Vagina (tissue), 2 donors: ENCODE measurements at regions not wholly inside any gene's neighbourhood (a gene's known extent, or its start where the extent isn't known, plus 50 kb on each side); places are given as distances from the start of the nearest gene placed in this dataset.

Experiments used
- DNase-seq, 2 donors: peaks; one replicate each; pipeline ENCODE4 v3.0.0-alpha.2; 2017; ENCODE audit errors: extremely low spot score in 2 of 2
- H3K27ac ChIP-seq: fragments of 200-600 bp; sonication (generic); one replicate; pipeline ENCODE4 v1.5.1; 2019
- H3K27me3 ChIP-seq: fragments of 200-600 bp; sonication (generic); one replicate; pipeline ENCODE4 v1.5.1; 2019
- H3K36me3 ChIP-seq, 2 donors: fragments of 200-600 bp; sonication (generic); one replicate each; pipeline ENCODE4 v1.5.1; 2017 to 2019
- H3K4me1 ChIP-seq: fragments of 200-600 bp; sonication (generic); one replicate; pipeline ENCODE4 v1.5.1; 2019
- H3K4me3 ChIP-seq, 2 donors: fragments of 200-600 bp; sonication (generic); 1 replicate in 1 of 2; 2 replicates in 1 of 2; pipeline ENCODE4 v1.5.1; 2016 to 2019
- H3K9me3 ChIP-seq: fragments of 200-600 bp; sonication (generic); one replicate; pipeline ENCODE4 v1.5.1; 2019
- CTCF ChIP-seq, 3 experiments: fragments of 450-650 bp in 2 of 3; fragments of 200-600 bp in 1 of 3; sonication (generic) in 1 of 3; IDR thresholded peaks; one replicate each; pipeline ENCODE4 v1.5.1; 2017 to 2019; ENCODE audit warnings: antibody characterized with exemption in 3 of 3, mild to moderate bottlenecking in 2 of 3, moderate library complexity in 2 of 3
- POLR2A ChIP-seq, 2 donors: fragments of 450-650 bp; IDR thresholded peaks; one replicate each; pipeline ENCODE4 v1.6.1; 2017; ENCODE audit warnings: antibody characterized with exemption in 2 of 2, mild to moderate bottlenecking in 2 of 2, moderate library complexity in 2 of 2
- POLR2AphosphoS5 ChIP-seq, 2 donors: sonication (generic); formaldehyde crosslinking; IDR thresholded peaks; one replicate each; pipeline ENCODE4 v1.9.0; 2017; ENCODE audit warnings: antibody characterized with exemption in 2 of 2, mild to moderate bottlenecking in 2 of 2, low read depth in 1 of 2; ENCODE audit not compliant: insufficient read depth in 1 of 2
- intact Hi-C: fragments of 100-400 bp; cut with DNase I; formaldehyde crosslinking; loops from one replicate; pipeline ENCODE4 v1.15.1; 2023

- H3K36me3 ChIP-seq: no peaks in the 10 kb centered on the region
- H3K4me3 ChIP-seq: no peak overlapping the region
- no peaks in the 10 kb centered on the region for H3K9me3 ChIP-seq
- no peaks in the 10 kb centered on the region for H3K4me1 ChIP-seq
- no peaks in the 10 kb centered on the region for H3K27me3 ChIP-seq
- no peak overlapping the region for H3K27ac ChIP-seq
- TF ChIP-seq POLR2AphosphoS5 (IDR thresholded peaks at IDR 0.05; ENCODE audit: insufficient read depth in 1 of 2, low read depth in 1 of 2) (no peak), CTCF (IDR thresholded peaks at IDR 0.05) (no peak), POLR2A (IDR thresholded peaks at IDR 0.05) (no peak)
- intact Hi-C loops: no loop called here
- no peak for DNase-seq
Measured at GRCh38 chr1:73765551-73766233, 432.3 kb downstream of the LRRIQ3 start.

GRCh38 chr1:73761559-73761958 is 436.4 kb downstream of the LRRIQ3 start:
- Histone ChIP-seq H3K4me3 (no peak overlapping the region), H3K27me3 (no peaks in the 10 kb centered on the region), H3K9me3 (no peaks in the 10 kb centered on the region), H3K4me1 (no peaks in the 10 kb centered on the region), H3K27ac (no peak overlapping the region), H3K36me3 (no peaks in the 10 kb centered on the region)
- intact Hi-C loops: no loop called here
- DNase-seq: no peak
- TF ChIP-seq POLR2AphosphoS5 (IDR thresholded peaks at IDR 0.05; ENCODE audit: insufficient read depth in 1 of 2, low read depth in 1 of 2) (no peak), POLR2A (IDR thresholded peaks at IDR 0.05) (no peak), CTCF (IDR thresholded peaks at IDR 0.05) (no peak)

GRCh38 chr1:73759011-73759410 is 439.0 kb downstream of the LRRIQ3 start:
- TF ChIP-seq POLR2A (IDR thresholded peaks at IDR 0.05) (no peak), POLR2AphosphoS5 (IDR thresholded peaks at IDR 0.05; ENCODE audit: insufficient read depth in 1 of 2, low read depth in 1 of 2) (no peak), CTCF (IDR thresholded peaks at IDR 0.05) (no peak)

GRCh38 chr1:73756817-73757216 is 441.2 kb downstream of the LRRIQ3 start:
- DNase-seq: no peak
- Histone ChIP-seq H3K9me3 (no peaks in the 10 kb centered on the region), H3K27me3 (no peaks in the 10 kb centered on the region), H3K4me3 (no peak overlapping the region), H3K36me3 (no peaks in the 10 kb centered on the region), H3K27ac (no peak overlapping the region), H3K4me1 (no peaks in the 10 kb centered on the region)
- no peak for TF ChIP-seq POLR2A (IDR thresholded peaks at IDR 0.05)
- no peak for TF ChIP-seq POLR2AphosphoS5 (IDR thresholded peaks at IDR 0.05; ENCODE audit: insufficient read depth in 1 of 2, low read depth in 1 of 2)
- TF ChIP-seq CTCF (IDR thresholded peaks at IDR 0.05): no peak
- intact Hi-C loops: no loop called here

More at GRCh38 chr1:73759011-73759410, 439.0 kb downstream of the LRRIQ3 start:
- DNase-seq: no peak
- Histone ChIP-seq H3K36me3 (no peaks in the 10 kb centered on the region), H3K4me1 (no peaks in the 10 kb centered on the region), H3K27me3 (no peaks in the 10 kb centered on the region), H3K4me3 (no peak overlapping the region), H3K27ac (no peak overlapping the region), H3K9me3 (no peaks in the 10 kb centered on the region)
- intact Hi-C loops: no loop called here

GRCh38 chr1:73755649-73756048 is 442.3 kb downstream of the LRRIQ3 start:
- no peak for DNase-seq
- H3K4me3 ChIP-seq: no peak overlapping the region
- no peaks in the 10 kb centered on the region for H3K27me3 ChIP-seq
- TF ChIP-seq POLR2A (IDR thresholded peaks at IDR 0.05): no peak
- TF ChIP-seq POLR2AphosphoS5 (IDR thresholded peaks at IDR 0.05; ENCODE audit: insufficient read depth in 1 of 2, low read depth in 1 of 2): no peak
- no peak for TF ChIP-seq CTCF (IDR thresholded peaks at IDR 0.05)
- H3K36me3 ChIP-seq: no peaks in the 10 kb centered on the region
- no peak overlapping the region for H3K27ac ChIP-seq
- intact Hi-C loops: no loop called here
- H3K9me3 ChIP-seq: no peaks in the 10 kb centered on the region
- no peaks in the 10 kb centered on the region for H3K4me1 ChIP-seq
